ENCODE measurements at regions not wholly inside any gene's neighbourhood (a gene's known extent, or its start where the extent isn't known, plus 50 kb on each side); places are given as distances from the start of the nearest gene placed in this dataset.

DNA sequence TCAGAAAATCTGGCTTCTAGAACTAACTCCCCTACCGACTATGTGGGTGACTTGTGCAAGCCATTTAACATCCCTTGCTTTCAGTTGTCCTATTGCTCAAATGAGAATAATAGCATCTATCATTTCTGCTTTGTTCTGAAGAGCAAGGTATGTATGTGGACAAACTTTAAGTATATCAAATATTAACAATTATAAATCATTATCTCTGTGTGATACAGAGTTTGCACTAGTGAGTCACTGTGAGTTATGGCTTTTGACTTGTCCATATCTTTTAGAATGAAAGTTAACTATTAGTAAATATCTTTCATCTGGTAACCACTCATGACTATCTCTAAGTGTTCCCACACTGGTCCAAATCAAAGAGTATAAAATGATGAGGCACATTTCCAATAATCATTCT, 812.9 kb upstream of the ADGRL2 start:
- DNase-seq (ENCODE audit: low spot score): no peak

DNA sequence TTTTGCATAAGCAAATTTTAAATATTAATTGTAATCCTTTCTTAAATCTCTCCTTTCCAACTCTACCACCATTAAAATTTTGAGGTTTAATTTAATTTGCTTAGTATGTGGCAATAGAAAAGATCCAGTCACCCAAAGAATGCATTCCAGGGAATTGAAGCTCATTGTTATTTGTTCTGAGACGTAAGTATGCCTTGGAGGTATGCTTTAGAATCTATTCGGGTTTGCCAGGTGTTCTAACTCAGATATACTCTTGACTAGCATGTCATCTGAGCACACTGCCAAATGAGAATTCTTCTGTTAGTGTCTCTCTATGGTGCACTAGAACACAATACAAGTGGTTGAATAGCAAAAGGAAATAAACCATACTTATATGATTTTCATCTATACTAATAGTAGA, 813.6 kb upstream of the ADGRL2 start:
- no peak for DNase-seq (ENCODE audit: low spot score)

DNA sequence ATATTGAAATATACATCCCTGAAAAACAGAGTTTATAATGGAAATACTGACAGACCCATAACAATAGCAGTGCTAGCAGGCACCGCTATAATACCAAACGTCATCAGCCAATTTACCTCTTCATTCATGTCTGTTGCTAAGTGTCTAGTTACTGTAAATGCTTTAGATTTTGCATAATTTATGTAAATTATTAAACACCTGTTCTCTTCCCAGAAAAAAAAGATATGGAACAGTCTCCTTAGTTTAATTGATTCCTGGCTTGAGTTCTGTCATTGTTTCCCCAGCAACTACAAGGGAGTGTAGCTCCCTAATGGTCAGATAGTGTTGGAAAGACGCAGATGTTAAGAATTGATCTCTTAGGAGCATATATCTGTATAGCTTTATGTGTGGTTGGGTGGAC, 817.9 kb upstream of the ADGRL2 start:
- DNase-seq (ENCODE audit: low spot score): no peak

DNA sequence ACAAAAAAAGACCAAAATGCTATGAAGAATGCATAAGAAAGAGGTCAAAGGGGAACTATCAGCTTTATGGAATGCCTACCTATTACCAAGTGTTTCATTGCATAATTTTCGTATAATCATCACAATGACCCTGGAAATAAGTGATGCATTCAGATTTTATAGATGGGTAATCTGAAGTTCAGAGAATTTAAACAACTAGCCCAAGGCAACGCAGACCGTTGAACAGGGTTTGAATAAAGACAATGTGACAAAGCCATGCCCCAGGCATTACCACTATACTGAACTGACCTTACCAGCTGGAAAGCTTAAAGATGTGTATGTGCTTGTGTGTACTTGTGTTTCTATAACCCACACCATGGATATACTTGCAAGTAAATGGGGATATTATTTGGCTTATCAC, 827.6 kb upstream of the ADGRL2 start:
- DNase-seq (ENCODE audit: low spot score): no peak

DNA sequence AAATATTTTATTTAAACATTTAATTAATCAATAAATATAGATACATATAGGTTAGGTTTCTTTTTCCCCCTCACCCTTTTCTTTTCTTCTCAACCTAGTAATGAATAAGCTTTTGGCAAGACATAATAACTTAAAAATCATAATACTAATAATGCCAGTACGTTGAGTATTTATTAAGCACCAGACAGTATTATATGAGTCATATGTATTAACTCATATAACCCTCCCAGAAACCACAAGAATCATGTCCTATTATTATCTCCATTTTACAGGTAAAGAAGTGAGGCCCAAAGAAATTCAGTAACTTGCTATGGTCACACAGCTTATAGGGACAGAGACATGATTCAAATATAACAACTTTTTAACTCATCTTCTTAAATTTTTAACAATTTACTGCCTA, 834.5 kb upstream of the ADGRL2 start:
- no peak for DNase-seq (ENCODE audit: low spot score)

DNA sequence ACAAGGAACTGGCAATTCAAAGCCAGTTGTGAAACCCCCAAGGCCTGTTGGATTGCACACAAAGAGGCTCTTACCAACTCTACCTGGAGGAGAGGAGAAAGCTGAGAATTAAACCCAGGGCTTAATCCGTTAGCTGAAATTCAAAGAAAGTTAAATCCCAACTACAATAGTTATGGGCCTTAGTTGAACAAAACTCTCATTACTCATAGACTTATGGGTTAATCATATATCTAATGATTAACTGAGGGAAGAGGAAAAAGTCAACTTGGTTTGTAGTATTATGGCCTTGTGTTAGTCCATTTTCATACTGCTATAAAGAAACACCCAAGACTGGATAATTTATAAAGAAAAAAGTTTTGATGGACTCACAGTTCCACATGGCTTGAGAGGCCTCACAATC, 838.2 kb upstream of the ADGRL2 start:
- no peak for DNase-seq (ENCODE audit: low spot score)

DNA sequence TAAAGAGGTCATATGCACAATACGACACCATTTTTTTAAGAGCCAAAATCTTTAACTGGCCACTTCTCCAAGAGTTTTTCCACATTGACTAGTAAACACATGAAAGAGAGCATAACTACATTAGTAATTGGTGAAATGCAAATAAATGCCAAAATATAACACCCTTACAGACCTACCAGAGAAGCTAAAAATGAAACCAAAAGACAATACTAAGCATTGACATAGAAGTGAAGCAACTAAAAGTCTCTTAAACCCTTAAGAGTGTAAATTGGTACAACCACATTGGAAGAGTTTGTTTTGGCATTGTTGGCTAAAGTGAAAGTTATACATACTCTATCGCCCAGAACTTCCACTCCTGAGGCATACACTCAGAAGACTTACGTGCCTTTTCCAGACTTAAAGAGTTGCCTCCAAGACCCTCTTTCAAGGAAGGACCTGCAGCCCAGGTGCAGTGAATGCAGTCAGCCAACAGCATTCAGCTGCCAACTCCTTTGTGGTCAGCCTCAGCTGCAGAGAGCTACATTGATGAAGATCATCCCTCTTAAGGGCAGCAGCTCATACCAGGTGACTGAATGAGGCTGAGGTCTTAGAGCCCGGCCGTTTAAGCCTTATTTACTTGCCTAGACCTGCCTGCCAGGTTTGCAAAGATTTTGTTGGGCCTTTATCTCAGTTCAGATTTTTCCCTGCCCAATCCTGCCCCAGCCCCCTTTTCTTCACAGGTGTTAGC, 839.1 kb upstream of the ADGRL2 start:
- DNase-seq (ENCODE audit: low spot score): no peak

DNA sequence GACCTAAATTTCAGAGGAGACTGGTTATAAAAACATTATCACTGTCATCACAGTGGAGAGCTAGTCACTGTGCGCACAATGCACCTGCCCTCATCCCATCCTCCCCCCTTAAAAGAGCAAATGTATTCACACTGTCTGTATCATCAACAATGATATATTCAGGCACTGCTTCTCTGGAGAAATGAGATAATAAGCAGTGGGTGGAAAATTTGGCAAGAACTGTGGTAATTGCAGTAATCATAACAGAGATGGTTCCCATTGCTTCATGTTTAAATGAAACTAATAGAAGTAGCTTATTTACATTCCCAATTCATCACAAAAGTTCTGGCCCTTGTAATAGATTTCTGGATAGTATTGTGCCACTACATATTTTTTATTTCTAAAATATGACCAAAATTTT, 867.4 kb upstream of the ADGRL2 start:
- DNase-seq (ENCODE audit: low spot score): no peak

DNA sequence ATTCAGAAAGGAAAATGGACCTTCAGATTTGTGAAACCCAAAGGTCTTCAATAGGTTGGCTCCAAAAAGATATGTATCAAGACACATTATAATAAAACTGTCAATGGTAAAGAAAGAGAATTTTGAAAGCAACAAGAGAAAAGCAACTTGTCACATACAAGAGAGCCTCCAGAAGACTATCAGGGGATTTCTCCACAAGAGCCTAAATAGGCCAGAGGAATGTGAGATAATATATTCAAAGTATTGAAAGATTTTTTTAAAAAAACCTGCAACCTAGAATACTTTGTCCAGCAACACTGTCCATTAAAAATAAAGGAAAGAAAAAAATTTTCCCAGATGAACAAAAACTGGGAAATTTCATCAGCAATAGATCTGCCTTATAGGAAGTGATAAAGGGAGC, 869.6 kb upstream of the ADGRL2 start:
- DNase-seq (ENCODE audit: low spot score): no peak

DNA sequence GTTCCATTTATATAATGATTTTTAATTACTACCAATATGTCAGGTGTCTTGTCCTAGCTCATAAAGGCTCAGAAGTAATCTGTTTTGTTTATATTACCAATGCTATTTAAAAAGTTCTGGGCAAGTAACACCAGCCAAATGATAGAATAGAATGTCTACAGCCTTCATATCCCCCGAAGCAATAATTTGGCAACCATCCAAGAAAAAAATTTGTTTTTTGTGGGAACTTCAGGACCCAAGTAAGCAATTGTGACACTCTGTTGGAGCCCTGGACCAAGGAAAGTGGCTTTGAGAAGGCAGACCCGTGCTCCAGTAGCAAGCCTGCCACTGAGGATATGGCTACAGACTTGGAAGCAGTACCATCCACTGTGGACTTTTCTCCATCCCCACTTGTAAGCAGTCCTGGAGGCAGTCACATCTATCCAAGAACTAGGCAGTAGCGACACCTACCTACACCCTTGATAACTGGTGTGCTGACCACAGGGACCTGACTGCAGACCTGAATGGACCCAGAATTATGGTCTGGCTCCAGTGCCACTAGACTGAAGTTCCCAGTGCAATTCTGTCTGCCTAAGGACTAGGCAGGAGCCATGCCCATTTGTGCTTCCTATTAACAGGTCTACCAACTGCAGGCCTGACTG, 870.7 kb upstream of the ADGRL2 start:
- no peak for DNase-seq (ENCODE audit: low spot score)

DNA sequence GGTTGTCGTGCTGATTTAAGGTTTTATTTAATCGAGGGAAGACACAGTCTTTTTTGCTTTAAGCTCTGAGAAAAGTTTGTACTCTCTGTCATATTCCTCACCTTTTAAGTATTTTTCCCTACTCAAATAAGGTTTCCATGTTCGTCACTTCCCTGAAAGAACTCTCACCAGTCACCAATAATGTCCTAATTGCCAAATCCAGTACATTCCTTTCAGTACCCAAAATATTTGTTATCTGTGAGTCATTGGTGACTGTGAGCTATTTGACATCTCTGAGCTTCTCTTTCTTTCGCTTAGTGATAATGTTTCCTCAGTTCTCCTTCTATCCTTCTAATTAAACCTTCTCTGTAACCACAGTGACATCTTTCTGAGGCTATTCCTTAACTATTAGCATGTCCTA, 874.2 kb upstream of the ADGRL2 start:
- no peak for DNase-seq (ENCODE audit: low spot score)

DNA sequence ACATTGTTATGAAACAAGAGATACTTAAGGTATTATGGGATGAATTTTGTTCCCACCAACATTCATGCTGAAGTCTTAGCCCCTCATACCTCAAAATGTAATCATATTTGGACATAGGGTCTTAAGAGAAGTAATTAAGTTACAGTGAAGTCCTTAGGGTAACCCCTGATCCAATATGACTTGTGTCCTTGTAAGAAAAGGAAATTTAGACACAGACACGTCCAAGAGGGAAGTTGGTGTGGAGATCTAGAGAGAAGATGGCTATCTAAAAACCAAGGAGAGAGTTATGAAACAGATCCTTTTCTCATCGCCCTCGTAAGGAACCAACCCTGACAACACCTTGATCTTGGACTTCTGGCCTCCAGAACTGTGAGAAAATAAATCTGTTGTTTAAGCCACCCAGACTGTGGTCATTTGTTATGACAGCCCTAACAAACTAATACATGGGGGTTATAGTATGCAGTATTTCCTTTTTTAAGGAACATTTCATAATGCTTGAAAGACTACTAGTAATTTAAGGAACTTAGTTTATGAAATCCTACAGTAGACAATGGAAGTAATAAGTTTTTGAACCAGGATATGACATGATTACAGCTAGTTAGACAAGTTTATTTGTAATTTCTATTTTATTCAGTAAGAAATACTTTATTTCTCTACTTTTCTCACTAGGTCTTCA, 875.5 kb upstream of the ADGRL2 start:
- DNase-seq (ENCODE audit: low spot score): no peak

DNA sequence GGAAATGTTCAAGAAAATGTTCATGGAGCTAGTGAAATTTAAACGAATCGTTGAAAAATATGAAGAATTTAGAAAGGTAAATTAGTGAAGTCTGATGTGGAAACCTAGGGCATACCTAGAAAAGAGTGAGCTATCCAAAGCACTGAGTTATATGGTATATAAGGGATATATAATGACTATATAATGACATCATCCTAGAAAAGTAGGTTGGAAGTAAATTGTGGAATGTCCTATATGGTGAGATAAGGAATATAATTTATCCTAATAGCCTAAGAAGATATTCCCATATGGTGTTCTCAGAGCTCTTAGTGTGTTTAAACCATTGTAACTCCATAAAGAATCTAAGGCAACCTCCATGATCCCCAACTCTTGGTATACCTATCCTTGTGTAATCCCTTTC, 876.4 kb upstream of the ADGRL2 start:
- no peak for DNase-seq (ENCODE audit: low spot score)

DNA sequence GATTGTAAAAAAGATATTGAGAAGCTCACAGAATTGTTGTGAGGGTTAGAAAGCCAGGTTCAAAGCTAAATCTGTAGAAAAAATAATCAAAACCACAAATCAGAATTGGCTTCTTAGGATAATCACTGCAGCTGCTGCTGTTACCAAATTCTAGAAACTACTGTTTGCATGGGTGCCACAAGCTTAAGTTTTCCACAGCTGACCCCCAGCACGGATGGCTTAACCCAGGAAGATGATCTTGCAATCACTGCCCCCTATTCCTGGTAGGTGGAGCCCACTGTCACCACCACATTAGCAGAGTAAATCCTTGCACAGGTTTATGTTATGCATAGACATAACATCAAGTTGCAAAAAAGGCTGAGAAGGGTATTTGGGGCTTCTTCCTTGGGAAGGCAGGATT, 877.8 kb upstream of the ADGRL2 start:
- no peak for DNase-seq (ENCODE audit: low spot score)

DNA sequence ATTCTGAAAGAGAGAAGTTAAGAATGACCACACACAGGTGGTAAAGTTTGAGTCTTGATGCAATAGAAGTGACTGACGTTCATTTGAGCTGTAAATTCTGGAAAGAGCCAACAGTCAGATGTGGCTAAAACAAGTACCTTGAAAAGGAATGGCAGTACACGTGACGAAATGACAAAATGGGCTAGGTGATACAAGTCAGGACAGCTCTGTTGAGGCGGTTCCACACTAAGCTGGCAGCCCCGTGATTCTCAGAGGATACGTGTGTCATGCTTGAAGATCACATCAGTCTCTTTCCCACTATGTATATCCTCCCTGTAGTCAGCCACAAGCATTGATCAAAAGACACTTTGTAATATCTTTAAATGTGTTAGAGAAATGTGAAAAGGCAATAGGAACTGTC, 881.3 kb upstream of the ADGRL2 start:
- DNase-seq (ENCODE audit: low spot score): no peak

DNA sequence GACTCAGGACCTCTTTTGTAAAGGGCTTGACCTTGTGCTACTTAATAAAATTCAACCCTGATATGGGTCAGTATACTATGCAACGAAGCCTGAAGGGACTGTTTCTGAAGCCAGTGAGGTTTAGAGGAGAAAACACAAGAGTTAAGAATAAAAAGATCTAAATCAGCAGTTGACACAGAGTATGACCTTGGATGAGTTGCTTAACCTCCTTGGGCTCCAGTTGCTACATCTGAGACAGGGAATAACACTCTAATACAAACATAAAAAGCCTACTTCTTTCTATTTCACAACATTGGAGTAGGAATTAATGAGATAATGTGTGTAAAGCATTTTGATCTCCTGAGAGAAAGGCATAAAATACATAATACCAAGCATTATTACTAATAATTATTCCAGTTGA, 882.4 kb upstream of the ADGRL2 start:
- no peak for DNase-seq (ENCODE audit: low spot score)

DNA sequence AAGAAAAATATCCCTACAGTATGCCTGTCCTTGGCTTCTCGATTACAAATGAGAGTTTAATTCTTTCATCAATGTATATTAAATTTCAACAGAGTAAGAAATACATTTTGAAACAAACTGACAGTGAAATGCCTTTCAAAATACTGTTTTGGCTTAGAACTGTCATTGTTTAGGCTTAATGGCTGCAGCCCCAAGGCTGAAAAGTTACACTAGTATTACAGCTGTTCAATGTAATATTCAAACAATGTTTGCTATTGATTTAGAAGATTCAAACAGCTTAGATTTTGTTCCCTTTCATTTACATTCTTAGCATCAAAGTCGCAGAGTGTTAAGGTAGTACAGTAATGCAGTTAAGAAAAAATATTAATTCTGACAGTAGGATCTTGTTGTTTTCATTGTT, 882.9 kb upstream of the ADGRL2 start:
- no peak for DNase-seq (ENCODE audit: low spot score)

DNA sequence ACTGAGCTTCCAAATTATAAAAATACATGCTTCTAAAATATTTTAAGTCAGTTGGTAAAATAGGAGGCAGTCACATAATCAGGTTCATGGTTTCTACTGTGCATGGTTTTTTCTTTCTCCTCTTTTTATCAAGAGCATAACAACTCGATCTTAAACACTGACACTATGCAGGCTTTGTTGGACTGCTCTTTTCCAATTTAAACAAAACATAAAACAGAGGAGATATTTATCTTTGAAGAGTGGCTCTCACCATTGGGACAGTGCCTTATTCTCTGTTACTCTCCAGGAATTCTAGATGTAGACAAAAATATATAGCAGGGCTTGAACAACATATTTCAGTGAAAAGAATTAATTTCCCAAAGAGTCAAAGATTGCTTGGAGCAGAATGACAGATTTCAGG, 883.5 kb upstream of the ADGRL2 start:
- no peak for DNase-seq (ENCODE audit: low spot score)

DNA sequence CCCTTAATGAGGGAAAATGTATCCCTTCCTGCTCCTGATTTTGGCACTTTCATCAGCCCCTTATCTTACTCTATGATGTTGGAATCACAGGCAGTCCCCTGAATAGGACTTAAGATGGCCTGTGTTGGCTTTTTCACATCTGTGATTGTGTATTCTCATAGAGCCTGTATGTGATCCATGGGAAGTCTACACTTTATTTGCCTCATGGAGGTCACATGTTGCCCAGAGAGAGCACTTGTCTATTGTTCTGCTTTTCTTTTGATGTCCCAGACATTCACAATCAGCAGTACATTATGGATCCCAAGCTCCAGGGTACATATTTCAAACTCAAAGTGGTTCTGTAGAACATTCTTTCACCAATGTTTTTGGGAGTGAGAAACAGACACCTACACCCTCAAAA, 885.2 kb upstream of the ADGRL2 start:
- DNase-seq (ENCODE audit: low spot score): no peak

DNA sequence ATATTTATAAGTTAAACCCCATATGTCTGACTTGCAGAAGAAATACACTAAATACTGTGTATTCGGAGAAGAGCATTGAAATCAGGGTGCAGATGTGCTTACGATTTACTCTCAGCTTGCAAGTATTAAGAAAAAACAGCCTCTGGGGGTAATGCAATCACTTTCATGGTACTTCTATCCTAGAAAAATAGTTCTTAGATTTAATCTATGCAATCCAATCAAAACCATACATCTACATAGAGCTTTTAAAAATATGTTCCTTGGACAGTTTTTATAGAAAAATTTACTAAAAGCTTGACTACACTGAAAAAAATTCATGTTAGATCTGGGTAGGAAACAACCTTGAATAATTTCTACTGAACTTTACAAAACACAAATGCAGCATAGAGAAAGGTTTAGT, 890.3 kb upstream of the ADGRL2 start:
- DNase-seq (ENCODE audit: low spot score): no peak

DNA sequence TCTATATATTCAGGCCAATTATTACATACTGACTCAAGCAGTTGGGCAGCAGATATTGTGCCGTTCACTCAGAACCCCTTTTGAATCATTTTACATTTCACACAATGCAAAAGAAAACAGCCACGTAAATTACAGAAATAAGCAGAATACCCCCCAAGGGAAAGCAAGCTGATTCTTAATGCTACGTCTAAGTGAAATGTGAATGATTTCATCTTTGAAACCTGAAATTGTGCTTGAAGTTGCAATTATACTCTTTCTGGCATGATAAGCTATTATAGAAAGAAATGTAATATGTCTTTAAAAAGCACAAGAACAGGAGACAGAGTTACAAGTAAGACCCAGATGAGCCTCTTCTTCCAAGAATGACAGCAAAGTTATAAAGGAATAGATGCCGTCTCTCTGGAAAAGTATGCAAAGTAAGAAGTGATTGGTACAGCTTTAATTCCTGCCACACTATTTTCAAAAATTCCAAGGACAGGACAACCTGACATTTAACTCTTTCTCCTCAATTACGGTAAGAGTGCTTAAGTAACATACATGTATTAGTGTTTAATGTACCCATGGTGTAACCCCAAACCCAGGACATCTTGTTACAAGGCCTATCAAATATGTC, 891.5 kb upstream of the ADGRL2 start:
- no peak for DNase-seq (ENCODE audit: low spot score)

DNA sequence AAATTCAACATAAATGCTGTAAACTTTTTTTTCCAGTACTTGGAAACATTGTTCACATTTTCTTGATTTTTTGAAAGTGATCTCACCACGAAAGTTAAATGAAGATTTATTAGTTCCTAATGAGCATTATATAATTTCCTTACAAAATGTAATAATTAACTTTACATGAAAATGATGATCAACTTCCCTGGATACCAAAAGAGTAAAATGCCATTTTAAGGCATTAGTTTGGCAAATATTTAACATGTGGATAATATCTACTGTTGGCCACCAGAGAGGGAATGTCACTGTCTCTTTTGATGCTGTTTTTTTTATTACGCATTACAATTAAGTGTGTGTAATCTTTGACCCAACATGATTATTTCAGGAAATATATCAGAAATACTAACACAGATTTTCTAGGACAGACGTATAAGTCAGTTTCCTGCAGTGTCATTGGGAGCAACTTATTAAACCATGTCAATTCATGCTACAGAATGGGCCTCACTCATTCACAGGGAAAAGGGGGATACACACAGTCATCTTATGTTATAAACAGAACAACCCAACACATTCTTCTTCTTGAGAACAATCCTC, 903.9 kb upstream of the ADGRL2 start:
- DNase-seq (ENCODE audit: low spot score): no peak

DNA sequence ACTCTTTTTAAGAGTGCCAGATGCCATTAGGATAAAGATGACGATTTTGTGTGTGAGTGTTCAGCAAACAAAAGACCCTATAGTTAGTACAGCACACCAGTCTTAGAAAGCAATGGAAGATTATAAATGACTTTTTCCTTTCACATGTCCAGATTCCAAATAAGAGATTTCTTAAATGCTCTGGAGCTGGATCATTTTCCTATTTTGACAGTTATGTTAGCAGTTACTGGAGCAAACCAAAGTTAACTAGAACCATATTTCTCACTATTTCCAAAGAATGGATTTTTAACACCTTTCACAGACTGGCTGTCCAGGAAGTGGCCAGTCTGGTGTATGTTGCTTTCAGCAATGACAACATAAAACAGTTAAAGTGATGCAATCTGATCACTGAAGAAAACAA, 905.8 kb upstream of the ADGRL2 start:
- DNase-seq (ENCODE audit: low spot score): no peak

Measured in activated CD4-positive, alpha-beta T cell treated with anti-CD3 and anti-CD28 coated beads, Interleukin-2, Interleukin-4, amounts not matched to agents 100 ng/mL and 50 ng/mL, durations not matched to agents 16 hours and 8 hours (primary cell).